ENCODE measurements at regions not wholly inside any gene's neighbourhood (a gene's known extent, or its start where the extent isn't known, plus 50 kb on each side); places are given as distances from the start of the nearest gene placed in this dataset.

- TF ChIP-seq EP300 (IDR thresholded peaks at IDR 0.05; ENCODE audit: borderline replicate concordance in 1 of 2, control insufficient read depth in 1 of 2, low read depth in 2 of 2, low read length in 2 of 2) (no peak), TCF7 (IDR thresholded peaks at IDR 0.05; ENCODE audit: borderline replicate concordance) (no peak)
- TF ChIP-seq, protein P1, sequence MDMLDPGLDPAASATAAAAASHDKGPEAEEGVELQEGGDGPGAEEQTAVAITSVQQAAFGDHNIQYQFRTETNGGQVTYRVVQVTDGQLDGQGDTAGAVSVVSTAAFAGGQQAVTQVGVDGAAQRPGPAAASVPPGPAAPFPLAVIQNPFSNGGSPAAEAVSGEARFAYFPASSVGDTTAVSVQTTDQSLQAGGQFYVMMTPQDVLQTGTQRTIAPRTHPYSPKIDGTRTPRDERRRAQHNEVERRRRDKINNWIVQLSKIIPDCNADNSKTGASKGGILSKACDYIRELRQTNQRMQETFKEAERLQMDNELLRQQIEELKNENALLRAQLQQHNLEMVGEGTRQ (IDR thresholded peaks at IDR 0.05; ENCODE audit: borderline replicate concordance, low read depth, low read length), result no peak
- TF ChIP-seq, protein P2, sequence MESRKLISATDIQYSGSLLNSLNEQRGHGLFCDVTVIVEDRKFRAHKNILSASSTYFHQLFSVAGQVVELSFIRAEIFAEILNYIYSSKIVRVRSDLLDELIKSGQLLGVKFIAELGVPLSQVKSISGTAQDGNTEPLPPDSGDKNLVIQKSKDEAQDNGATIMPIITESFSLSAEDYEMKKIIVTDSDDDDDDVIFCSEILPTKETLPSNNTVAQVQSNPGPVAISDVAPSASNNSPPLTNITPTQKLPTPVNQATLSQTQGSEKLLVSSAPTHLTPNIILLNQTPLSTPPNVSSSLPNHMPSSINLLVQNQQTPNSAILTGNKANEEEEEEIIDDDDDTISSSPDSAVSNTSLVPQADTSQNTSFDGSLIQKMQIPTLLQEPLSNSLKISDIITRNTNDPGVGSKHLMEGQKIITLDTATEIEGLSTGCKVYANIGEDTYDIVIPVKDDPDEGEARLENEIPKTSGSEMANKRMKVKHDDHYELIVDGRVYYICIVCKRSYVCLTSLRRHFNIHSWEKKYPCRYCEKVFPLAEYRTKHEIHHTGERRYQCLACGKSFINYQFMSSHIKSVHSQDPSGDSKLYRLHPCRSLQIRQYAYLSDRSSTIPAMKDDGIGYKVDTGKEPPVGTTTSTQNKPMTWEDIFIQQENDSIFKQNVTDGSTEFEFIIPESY (IDR thresholded peaks at IDR 0.05), result no peak
Measured at GRCh38 chr5:126107381-126107780, 315.8 kb upstream of the GRAMD2B start.

Measured in GM12878 (cell line).